DMS79 treated with DMSO at 0.1 percent for 48 hours (cell line): ENCODE measurements at regions not wholly inside any gene's neighbourhood (a gene's known extent, or its start where the extent isn't known, plus 50 kb on each side); places are given as distances from the start of the nearest gene placed in this dataset.

ENCODE experiments used
- DNase-seq: peaks from one replicate; lab custom pipeline; 2025; lab: John Stamatoyannopoulos, UW

- no peak for DNase-seq
Measured at GRCh38 chr4:178414881-178415446, 972.7 kb upstream of the AGA start.

- no peak for DNase-seq
Measured at GRCh38 chr4:178415925-178416324, 973.7 kb upstream of the AGA start.

- no peak for DNase-seq
Measured at GRCh38 chr4:178423366-178423765, 981.1 kb upstream of the AGA start.

GRCh38 chr4:178426871-178427270 is 984.6 kb upstream of the AGA start:
- DNase-seq, result no peak

GRCh38 chr4:178427663-178428062 is 985.4 kb upstream of the AGA start:
- no peak for DNase-seq

- DNase-seq, result no peak
Measured at GRCh38 chr4:178448372-178449035, 1006.3 kb upstream of the AGA start.

- DNase-seq, result no peak
Measured at GRCh38 chr4:178450614-178451013, 1008.4 kb upstream of the AGA start.

- no peak for DNase-seq
Measured at GRCh38 chr4:178453057-178453456, 1010.8 kb upstream of the AGA start.

- DNase-seq, result no peak
Measured at GRCh38 chr4:178457286-178457685, 1015.0 kb upstream of the AGA start.

GRCh38 chr4:178462710-178463109 is 1020.5 kb upstream of the AGA start:
- no peak for DNase-seq

- DNase-seq, result no peak
Measured at GRCh38 chr4:178463747-178464146, 1021.5 kb upstream of the AGA start.

GRCh38 chr4:178470996-178471784 is 1029.0 kb upstream of the AGA start:
- no peak for DNase-seq

- DNase-seq, result no peak
Measured at GRCh38 chr4:178471994-178472393, 1029.8 kb upstream of the AGA start.

GRCh38 chr4:178480105-178480504 is 1037.9 kb upstream of the AGA start:
- DNase-seq, result no peak

- DNase-seq, result no peak
Measured at GRCh38 chr4:178480881-178481280, 1038.6 kb upstream of the AGA start.

GRCh38 chr4:178481564-178481963 is 1039.3 kb upstream of the AGA start:
- DNase-seq, result no peak

GRCh38 chr4:178523038-178523437 is 1080.8 kb upstream of the AGA start:
- no peak for DNase-seq

- no peak for DNase-seq
Measured at GRCh38 chr4:178535939-178536579, 1093.8 kb upstream of the AGA start.

- no peak for DNase-seq
Measured at GRCh38 chr4:178553201-178553600, 1111.0 kb upstream of the AGA start.

- DNase-seq, result no peak
Measured at GRCh38 chr4:178554352-178554751, 1112.1 kb upstream of the AGA start.

GRCh38 chr4:178556796-178557195 is 1114.6 kb upstream of the AGA start:
- no peak for DNase-seq

- DNase-seq, result no peak
Measured at GRCh38 chr4:178577933-178578332, 1135.7 kb upstream of the AGA start.
